ENCODE measurements at regions not wholly inside any gene's neighbourhood (a gene's known extent, or its start where the extent isn't known, plus 50 kb on each side); places are given as distances from the start of the nearest gene placed in this dataset.

DNA sequence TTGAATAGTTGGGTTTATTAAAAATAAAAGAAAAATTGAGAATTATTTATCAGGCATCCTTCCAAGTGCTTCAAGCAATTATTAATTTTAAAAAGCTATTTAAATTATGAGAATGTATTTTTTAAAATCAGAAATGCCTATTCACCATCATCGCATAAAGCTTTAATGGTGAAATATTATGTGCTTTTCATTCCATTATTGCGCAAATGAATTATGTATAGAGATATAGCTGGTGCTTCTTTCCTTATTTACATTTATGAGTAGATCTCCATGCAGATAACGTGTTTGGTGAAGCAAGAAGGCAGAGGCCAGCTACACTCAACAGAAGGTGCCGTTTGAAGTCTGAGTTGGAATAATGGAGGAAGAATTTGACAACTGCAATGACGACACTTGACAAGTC, 549.1 kb upstream of the DPP6 start:
- POLR2A ChIA-PET = no interaction called here
- Mint-ChIP-seq H3K9me3 (peaks cover 4% of the 10 kb centered on the region), H3K4me3 (no peak overlapping the region), H3K27me3 (no peaks in the 10 kb centered on the region), H3K27ac (no peak overlapping the region), H3K4me1 (no peaks in the 10 kb centered on the region), H3K36me3 (ENCODE audit: low read depth) (no peaks in the 10 kb centered on the region)
- CTCF ChIA-PET = no interaction called here
- no peak for DNase-seq

DNA sequence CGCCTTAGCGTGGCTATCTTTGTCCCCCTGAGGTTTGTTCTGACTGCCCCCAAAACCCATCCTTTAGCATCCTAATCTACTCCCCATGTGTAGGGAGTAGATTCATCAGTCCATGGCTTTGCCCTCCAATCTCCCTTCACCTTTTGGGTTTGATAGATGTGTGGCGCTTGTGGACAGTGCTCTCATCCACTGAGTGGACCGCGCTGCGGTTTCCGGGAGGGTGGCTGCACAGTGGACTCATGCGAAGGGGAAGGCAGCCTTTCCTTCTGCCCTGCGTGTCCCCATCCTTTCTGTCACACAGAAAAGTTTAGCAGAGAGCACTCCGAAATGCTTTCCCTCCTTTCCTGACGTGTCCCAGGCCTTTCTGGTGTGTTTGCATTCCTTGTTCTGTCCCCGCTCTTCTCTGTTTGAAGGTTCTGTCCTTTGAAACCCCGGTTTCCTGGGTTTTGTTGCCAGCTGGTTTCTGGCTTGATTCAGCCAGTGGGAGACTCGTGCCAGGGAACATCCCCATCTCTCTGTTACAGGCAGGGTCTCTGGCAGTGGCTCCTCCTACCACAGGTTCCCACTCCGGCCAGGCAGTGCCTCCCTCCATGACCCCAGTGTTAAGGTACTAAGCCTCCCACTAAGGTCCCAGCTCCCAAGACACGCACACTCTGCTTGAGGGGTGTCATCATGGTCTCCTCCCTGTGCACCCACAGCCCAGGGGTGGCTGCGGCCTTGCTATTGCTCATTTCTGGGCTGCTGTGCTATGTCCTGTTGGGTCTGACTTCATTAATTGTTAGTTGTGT, 547.7 kb upstream of the DPP6 start:
- Mint-ChIP-seq H3K27me3 (no peaks in the 10 kb centered on the region), H3K4me1 (no peaks in the 10 kb centered on the region), H3K9me3 (peaks cover 3% of the 10 kb centered on the region), H3K27ac (no peak overlapping the region), H3K36me3 (ENCODE audit: low read depth) (no peaks in the 10 kb centered on the region), H3K4me3 (no peak overlapping the region)
- CTCF ChIA-PET = no interaction called here
- DNase-seq = no peak
- POLR2A ChIA-PET = no interaction called here

DNA sequence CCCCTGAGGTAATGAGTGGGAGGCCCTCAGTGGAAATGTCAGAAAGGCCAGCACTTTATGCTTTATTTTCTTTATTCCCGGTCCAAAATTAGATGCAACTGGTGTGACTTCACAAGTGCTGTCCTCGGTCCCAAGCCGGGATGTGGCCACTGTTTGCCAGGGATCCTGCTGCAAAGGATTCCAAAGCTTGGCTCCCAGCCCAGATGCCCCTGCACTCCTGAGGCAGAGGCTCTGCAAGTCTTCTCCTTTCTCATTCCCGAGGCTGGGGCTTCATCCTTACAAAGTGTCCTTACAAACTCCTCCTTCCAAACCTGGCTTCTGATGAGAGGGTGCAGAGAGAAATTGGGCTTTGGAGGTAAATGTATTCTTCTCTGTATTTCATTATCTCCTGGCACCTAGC, 544.3 kb upstream of the DPP6 start:
- H3K27me3 Mint-ChIP-seq = no peaks in the 10 kb centered on the region
- peaks cover 5% of the 10 kb centered on the region for H3K9me3 Mint-ChIP-seq
- ChIA-PET CTCF (no interaction called here), POLR2A (no interaction called here)
- H3K36me3 Mint-ChIP-seq (ENCODE audit: low read depth) = no peaks in the 10 kb centered on the region
- H3K4me3 Mint-ChIP-seq = no peak overlapping the region
- DNase-seq = no peak
- H3K27ac Mint-ChIP-seq = no peak overlapping the region
- no peaks in the 10 kb centered on the region for H3K4me1 Mint-ChIP-seq

DNA sequence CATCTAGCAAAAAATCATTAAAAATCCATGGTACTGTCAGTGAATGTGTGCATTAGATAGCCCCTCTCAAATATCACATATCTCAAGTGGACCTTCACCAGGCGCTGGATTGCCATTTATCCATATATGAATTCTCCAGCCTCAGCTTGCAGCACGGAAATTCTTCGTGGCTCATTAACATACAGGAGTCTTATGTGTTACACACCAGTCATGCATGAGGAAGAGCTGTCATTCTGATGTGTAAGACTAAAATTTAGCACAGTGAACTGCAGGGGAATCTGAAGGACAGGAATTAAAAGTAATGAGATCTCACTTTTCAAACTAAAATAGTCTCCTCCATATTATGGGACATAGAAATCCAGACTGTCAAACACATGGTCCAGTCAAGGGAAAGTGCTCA, 542.4 kb upstream of the DPP6 start:
- Mint-ChIP-seq H3K27ac (no peak overlapping the region), H3K9me3 (peaks cover 12% of the 10 kb centered on the region), H3K4me3 (no peak overlapping the region), H3K36me3 (ENCODE audit: low read depth) (no peaks in the 10 kb centered on the region), H3K27me3 (no peaks in the 10 kb centered on the region), H3K4me1 (no peaks in the 10 kb centered on the region)
- CTCF ChIA-PET = no interaction called here
- POLR2A ChIA-PET = no interaction called here
- no peak for DNase-seq

DNA sequence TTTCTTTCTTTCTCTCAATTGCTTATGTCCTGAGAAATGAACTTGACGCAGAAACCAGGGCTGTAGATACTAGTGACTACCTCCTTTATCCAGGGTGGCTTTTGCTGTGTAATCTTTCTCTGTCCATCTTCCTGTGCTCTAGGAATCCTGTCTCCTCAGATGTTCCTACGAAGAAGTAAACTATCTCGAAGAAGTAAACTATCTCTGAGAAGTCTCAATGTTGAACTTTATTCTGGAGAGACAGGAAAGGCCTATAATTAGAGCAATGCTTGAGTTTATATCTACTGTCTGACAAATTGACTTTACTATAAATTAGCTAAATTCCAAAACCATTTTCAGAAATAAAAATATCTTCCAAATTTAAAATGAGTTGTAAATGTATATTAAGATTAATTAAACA, 541.5 kb upstream of the DPP6 start:
- Mint-ChIP-seq H3K4me1 (no peaks in the 10 kb centered on the region), H3K36me3 (ENCODE audit: low read depth) (no peaks in the 10 kb centered on the region), H3K4me3 (no peak overlapping the region), H3K27ac (no peak overlapping the region), H3K9me3 (peaks cover 16% of the 10 kb centered on the region), H3K27me3 (no peaks in the 10 kb centered on the region)
- POLR2A ChIA-PET = no interaction called here
- CTCF ChIA-PET = no interaction called here
- no peak for DNase-seq

DNA sequence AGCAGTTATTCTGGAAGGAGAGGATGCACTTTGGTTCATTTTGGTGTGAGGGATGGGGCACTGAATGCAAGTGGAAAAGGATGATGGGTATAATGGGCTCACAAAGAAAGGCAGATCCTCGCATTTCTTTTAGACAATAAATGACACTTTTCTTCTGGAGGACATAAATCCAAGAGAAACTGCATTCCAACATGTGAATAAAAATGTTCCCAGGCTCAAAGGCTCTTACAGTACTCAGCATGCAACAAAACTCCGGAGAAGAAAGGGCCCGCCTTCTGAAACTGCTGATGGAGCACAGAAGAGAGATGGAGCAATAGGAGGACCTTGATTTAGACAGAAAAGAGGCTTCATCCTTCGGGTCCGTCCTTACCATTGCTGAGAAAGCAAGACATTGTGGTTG, 538.2 kb upstream of the DPP6 start:
- Mint-ChIP-seq H3K4me3 (no peak overlapping the region), H3K4me1 (no peaks in the 10 kb centered on the region), H3K9me3 (peaks cover 22% of the 10 kb centered on the region), H3K27me3 (no peaks in the 10 kb centered on the region), H3K27ac (no peak overlapping the region), H3K36me3 (ENCODE audit: low read depth) (no peaks in the 10 kb centered on the region)
- ChIA-PET CTCF (no interaction called here), POLR2A (no interaction called here)
- no peak for DNase-seq

DNA sequence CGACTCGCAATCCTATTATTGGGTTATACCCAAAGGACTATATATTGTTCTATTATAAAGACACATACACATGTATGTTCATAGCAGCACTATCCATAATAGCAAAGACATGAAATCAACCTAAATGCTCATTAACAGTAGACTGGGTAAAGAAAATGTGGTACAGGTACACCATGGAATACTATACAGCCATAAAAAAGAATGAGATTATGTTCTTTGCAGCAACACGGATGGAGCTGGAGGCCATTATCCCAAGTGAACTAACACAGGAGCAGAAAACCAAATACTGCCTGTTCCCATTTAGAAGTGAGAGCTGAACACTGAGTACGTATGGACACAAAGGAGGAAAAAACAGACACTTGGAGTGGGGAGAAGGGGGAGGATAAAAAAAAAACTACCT, 536.8 kb upstream of the DPP6 start:
- peaks cover 22% of the 10 kb centered on the region for H3K9me3 Mint-ChIP-seq
- no peaks in the 10 kb centered on the region for H3K4me1 Mint-ChIP-seq
- H3K4me3 Mint-ChIP-seq = no peak overlapping the region
- no peak for DNase-seq
- CTCF ChIA-PET = no interaction called here
- no peaks in the 10 kb centered on the region for H3K36me3 Mint-ChIP-seq (ENCODE audit: low read depth)
- POLR2A ChIA-PET = no interaction called here
- H3K27me3 Mint-ChIP-seq = no peaks in the 10 kb centered on the region
- H3K27ac Mint-ChIP-seq = no peak overlapping the region

DNA sequence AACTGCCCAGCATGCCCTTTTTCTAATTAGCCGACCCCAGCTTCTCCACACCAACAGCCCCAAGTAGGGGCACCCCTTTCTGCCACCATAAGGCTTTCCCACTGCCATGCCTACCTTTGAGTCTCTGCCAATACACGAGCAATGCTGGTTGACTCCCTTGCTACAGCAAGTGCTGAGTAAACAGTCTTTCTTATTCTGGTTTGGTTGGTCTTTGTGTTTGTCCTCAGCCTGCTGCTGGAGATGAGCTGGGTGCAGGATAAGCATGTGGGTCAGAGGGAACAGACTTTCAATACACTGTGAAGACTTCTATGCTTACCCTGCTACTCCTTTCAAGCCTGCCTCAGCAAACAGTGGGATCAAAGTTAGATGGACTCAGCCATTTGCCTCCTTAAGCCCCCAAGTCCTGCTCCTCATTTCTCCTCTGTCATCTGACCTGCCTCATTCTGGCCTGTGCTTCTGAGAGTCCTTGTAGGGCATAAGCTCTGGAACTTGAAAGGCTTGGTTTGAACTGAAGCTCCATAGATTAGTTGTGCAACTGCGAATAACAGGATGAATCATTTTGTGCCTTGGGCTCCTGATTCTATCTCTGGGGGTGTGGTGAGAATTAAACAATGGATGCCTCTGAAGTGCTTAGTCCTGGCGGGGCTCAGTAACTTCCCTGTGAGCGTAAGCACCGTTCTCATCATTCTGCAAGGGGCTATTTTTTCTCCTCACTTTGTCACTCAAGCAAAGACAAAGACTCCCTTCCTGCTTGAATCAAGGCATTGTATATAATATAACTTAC, 533.8 kb upstream of the DPP6 start:
- no peak for DNase-seq
- no peak overlapping the region for H3K4me3 Mint-ChIP-seq
- H3K9me3 Mint-ChIP-seq = peaks cover 18% of the 10 kb centered on the region
- no peaks in the 10 kb centered on the region for H3K27me3 Mint-ChIP-seq
- ChIA-PET POLR2A (no interaction called here), CTCF (no interaction called here)
- H3K4me1 Mint-ChIP-seq = no peaks in the 10 kb centered on the region
- no peak overlapping the region for H3K27ac Mint-ChIP-seq
- no peaks in the 10 kb centered on the region for H3K36me3 Mint-ChIP-seq (ENCODE audit: low read depth)

DNA sequence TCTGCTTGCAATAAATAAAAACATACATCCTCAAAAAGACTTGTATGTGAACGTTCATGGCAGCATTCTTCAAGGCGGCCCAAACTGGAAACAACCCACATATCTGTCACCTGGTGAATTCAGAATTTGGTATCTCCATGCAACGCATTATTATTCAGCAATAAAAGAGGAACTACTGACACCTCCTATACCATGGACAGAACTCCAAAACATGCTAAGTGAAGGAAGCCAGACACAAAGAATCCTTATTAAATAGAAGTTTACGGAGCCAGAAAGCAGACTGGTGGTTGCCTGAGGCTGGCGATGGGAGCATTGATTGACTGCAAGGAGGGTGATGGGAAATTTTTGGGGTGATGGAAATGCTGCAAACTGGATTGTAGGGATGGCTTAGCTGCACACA, 530.8 kb upstream of the DPP6 start:
- H3K27me3 Mint-ChIP-seq = no peaks in the 10 kb centered on the region
- ChIA-PET POLR2A (no interaction called here), CTCF (no interaction called here)
- H3K9me3 Mint-ChIP-seq = peaks cover 7% of the 10 kb centered on the region
- H3K4me3 Mint-ChIP-seq = no peak overlapping the region
- no peaks in the 10 kb centered on the region for H3K36me3 Mint-ChIP-seq (ENCODE audit: low read depth)
- no peaks in the 10 kb centered on the region for H3K4me1 Mint-ChIP-seq
- DNase-seq = no peak
- no peak overlapping the region for H3K27ac Mint-ChIP-seq

DNA sequence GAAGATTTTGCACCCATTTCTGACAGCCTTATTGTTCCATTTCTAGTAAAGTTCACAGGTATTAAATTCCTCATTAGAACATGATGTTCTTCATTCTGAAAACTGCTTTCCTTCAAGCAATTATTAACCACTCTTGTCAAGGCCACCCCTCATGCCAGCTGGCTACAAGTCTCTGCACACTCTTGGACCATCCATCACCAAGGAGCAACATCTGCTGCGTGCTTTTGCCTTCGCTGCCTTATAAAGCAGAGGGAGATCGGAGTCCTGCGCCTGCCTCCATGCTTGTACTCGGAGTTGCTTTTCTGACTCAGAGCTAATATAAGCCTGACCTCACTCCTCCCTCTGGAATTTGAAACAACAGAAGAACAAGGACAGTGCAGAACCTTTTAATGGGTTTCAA, 529.9 kb upstream of the DPP6 start:
- H3K36me3 Mint-ChIP-seq (ENCODE audit: low read depth) = no peaks in the 10 kb centered on the region
- ChIA-PET POLR2A (no interaction called here), CTCF (no interaction called here)
- no peak overlapping the region for H3K4me3 Mint-ChIP-seq
- no peaks in the 10 kb centered on the region for H3K4me1 Mint-ChIP-seq
- no peaks in the 10 kb centered on the region for H3K27me3 Mint-ChIP-seq
- DNase-seq = no peak
- H3K27ac Mint-ChIP-seq = no peak overlapping the region
- peaks cover 7% of the 10 kb centered on the region for H3K9me3 Mint-ChIP-seq

DNA sequence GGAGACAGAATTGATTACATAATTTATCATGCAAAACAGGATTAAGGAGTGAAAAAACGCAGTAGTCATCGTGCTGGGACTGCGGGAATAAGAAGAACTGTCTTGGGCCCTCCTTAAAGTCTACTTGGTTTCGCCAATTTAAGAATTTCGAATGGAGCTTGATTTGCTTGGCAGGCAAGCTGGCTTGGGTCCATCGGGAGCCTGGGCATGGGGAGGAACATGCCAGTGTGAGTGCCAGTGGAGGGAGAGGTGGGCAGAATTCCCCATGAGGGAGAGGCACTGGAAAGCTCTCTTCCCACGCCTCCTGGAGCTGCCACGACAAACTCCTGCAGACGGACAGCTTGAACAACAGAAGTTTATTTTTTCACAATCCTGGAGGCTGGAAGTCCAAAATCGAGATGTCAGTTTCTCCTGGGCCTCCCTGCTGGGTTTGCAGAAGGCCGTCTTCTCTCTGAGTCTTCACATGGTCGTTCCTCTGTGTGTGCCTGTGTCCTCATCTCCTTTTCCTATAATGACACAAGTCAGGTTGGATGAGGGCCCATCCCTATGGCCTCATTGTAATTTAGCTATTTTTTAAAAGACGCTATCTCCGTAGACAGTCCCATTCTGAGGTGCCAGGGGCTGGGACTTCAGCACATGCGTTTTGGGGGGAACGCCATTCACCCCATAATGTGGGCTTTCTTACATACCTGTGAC, 528.7 kb upstream of the DPP6 start:
- no peak for DNase-seq
- no peak overlapping the region for H3K4me3 Mint-ChIP-seq
- H3K36me3 Mint-ChIP-seq (ENCODE audit: low read depth) = no peaks in the 10 kb centered on the region
- POLR2A ChIA-PET = no interaction called here
- H3K27me3 Mint-ChIP-seq = no peaks in the 10 kb centered on the region
- H3K4me1 Mint-ChIP-seq = no peaks in the 10 kb centered on the region
- peaks cover 3% of the 10 kb centered on the region for H3K9me3 Mint-ChIP-seq
- no peak overlapping the region for H3K27ac Mint-ChIP-seq
- CTCF ChIA-PET = no interaction called here

DNA sequence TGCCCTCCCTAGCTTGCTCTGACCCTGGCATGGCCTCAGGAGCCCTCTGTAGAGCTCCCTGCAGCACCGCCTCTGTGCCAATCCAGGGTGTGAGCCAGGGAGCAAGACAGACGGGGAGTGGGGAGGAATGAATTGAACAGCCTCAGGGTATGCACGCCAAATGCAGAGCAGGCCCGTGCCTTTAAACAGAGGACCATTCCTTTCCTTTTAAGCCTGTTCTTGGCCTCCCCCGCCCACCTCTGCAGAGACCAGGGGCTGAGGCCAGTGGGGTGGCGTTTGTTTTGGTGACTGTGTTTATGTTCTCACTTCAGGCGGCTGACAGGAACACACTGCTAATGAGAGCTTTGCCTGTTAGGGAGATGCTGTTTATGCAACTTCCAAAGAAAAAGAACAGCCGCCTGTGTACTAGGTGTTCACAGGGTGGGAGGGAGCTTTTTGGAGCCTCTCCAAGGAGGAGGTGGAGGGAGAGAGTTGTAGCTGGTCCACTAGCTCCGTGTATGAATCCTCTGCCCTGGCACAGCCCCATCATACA, 528.1 kb upstream of the DPP6 start:
- CTCF ChIA-PET = no interaction called here
- no peaks in the 10 kb centered on the region for H3K4me1 Mint-ChIP-seq
- H3K36me3 Mint-ChIP-seq (ENCODE audit: low read depth) = no peaks in the 10 kb centered on the region

DNA sequence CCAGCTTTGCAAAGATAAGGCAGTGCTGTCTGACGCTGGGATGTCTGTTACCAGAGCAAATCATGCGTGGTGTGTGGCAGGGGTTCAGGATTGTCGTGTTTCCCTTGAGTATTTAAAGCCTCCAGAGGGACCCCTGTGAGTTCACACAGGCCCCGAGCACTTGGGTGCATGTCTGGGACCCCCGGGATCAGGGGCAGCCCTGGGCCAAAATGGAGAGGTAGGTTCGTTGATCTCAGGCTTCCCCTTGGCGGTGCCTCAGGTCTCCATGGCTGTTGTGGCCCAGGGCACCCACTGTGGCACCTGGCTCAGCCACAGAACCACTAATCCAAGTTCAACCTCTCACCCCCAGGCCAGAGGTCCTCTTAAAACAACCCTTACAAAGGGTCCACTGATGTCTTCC, 523.1 kb upstream of the DPP6 start:
- no peak overlapping the region for H3K4me3 Mint-ChIP-seq
- ChIA-PET CTCF (no interaction called here), POLR2A (no interaction called here)
- no peak overlapping the region for H3K27ac Mint-ChIP-seq
- no peaks in the 10 kb centered on the region for H3K27me3 Mint-ChIP-seq
- DNase-seq = no peak
- H3K4me1 Mint-ChIP-seq = no peaks in the 10 kb centered on the region
- H3K9me3 Mint-ChIP-seq = peaks cover 7% of the 10 kb centered on the region
- H3K36me3 Mint-ChIP-seq (ENCODE audit: low read depth) = no peaks in the 10 kb centered on the region

More for the DNA sequence above, 528.1 kb upstream of the DPP6 start:
- DNase-seq = no peak
- POLR2A ChIA-PET = no interaction called here
- no peak overlapping the region for H3K27ac Mint-ChIP-seq
- H3K27me3 Mint-ChIP-seq = no peaks in the 10 kb centered on the region
- peaks cover 2% of the 10 kb centered on the region for H3K9me3 Mint-ChIP-seq
- H3K4me3 Mint-ChIP-seq = no peak overlapping the region

All from activated CD4-positive, alpha-beta memory T cell treated with anti-CD3 and anti-CD28 coated beads, Interleukin-2, amount 10 ng/mL, durations not matched to agents 7 days and 5 days (primary cell).